Pancreas (tissue), 10 donors: ENCODE measurements at regions not wholly inside any gene's neighbourhood (a gene's known extent, or its start where the extent isn't known, plus 50 kb on each side); places are given as distances from the start of the nearest gene placed in this dataset.

ENCODE experiments used
- ATAC-seq, 4 donors: fragments of 200-7000 bp; cut with Tn5 transposase; one replicate each; pipeline versions ENCODE4 v1.8.0 to v1.9.1; 2020; ENCODE audit warnings: mild to moderate bottlenecking in 4 of 4, moderate library complexity in 4 of 4
- DNase-seq, 6 donors: peaks; one replicate each; pipeline ENCODE4 v3.0.0-alpha.2; 2020
- FAIRE-seq: peaks from 2 replicates; lab custom pipeline; 2012; peaks lifted over from hg19 to GRCh38; lab: Jason Lieb, UNC
- H3K27ac ChIP-seq, 4 donors: fragments of 200-600 bp; sonication (generic); 1 replicate in 3 of 4; 2 replicates in 1 of 4; pipeline versions ENCODE4 v1.5.0 to v1.8.0; 2020
- H3K27me3 ChIP-seq, 4 donors: fragments of 200-600 bp; one replicate each; pipeline ENCODE4 v1.8.0; 2021
- H3K36me3 ChIP-seq, 3 donors: fragments of 200-600 bp; sonication (generic) in 1 of 3; one replicate each; pipeline versions ENCODE4 v1.5.0 to v1.8.0; 2020 to 2021
- H3K4me1 ChIP-seq, 3 donors: fragments of 200-600 bp; one replicate each; pipeline ENCODE4 v1.8.0; 2021
- H3K4me3 ChIP-seq, 4 donors: fragments of 200-600 bp; sonication (generic) in 2 of 4; one replicate each; pipeline versions ENCODE4 v1.5.0 to v1.8.0; 2020 to 2021
- H3K9me3 ChIP-seq, 4 donors: fragments of 200-600 bp; one replicate each; pipeline ENCODE4 v1.8.0; 2021
- WGBS, 2 donors: extraction: QIAGEN DNeasy Blood & Tissue Kit; methylation state at CpG; one replicate each; pipeline ENCODE4 v1.1.7; 2013; 5-methylcytosine and 5-hydroxymethylcytosine counted together
- intact Hi-C, 3 donors: fragments of 100-400 bp; cut with DNase I; formaldehyde crosslinking; loops; one replicate each; pipeline versions ENCODE4 v1.11.1 to v1.14.2; 2022
- TF ChIP-seq, protein P1 (sequence below), 4 donors: fragments of 200-600 bp; sonication (generic) in 3 of 4; IDR thresholded peaks; one replicate each; pipeline versions ENCODE4 v1.5.0 to v1.8.0; 2021; ENCODE audit warnings: antibody characterized with exemption in 4 of 4
- donor health status: healthy with polysubstance abuse.
- donor health status: DM: no; HTN: no; CAD: no; lungs with moderate emphysema.
- donor health status: DM: no; HTN: no; CAD: no.
- donor health status: control.
- donor health status: control.
- donor health status: Bipolar disorder and iron deficiency.
- donor health status: DM: yes; HTN: yes; CAD: no.
- donor health status: DM: no; HTN: no; CAD: no.
- donor health status: DM: no; HTN: no; CAD: no.
- donor health status: DM: yes; HTN: yes; CAD: no.

DNA sequence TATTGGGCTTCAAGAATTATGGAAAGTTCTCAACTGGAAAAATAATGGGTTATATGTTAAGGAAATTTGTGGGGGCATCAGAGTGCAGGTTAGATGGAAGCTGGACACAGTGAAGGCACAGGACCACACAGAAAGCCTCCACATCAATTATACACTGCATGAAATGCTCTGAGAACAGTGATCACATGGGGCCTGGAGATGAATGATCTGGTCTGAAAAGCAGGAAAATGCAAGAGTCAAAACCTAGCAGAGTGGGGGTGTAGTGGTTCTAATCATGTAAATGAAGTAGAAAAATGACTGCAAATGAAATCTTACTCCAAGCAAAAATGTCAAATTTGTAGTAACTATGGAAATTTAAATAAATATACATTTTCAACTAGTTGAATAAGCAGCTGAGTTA is 123.6 kb downstream of the TUSC7 start:
- H3K36me3 ChIP-seq: no peaks in the 10 kb centered on the region
- H3K9me3 ChIP-seq: no peaks in the 10 kb centered on the region
- H3K4me1 ChIP-seq: peaks cover 0 to 3% (median 0%) of the 10 kb centered on the region in 3 donors
- TF ChIP-seq, protein P1, sequence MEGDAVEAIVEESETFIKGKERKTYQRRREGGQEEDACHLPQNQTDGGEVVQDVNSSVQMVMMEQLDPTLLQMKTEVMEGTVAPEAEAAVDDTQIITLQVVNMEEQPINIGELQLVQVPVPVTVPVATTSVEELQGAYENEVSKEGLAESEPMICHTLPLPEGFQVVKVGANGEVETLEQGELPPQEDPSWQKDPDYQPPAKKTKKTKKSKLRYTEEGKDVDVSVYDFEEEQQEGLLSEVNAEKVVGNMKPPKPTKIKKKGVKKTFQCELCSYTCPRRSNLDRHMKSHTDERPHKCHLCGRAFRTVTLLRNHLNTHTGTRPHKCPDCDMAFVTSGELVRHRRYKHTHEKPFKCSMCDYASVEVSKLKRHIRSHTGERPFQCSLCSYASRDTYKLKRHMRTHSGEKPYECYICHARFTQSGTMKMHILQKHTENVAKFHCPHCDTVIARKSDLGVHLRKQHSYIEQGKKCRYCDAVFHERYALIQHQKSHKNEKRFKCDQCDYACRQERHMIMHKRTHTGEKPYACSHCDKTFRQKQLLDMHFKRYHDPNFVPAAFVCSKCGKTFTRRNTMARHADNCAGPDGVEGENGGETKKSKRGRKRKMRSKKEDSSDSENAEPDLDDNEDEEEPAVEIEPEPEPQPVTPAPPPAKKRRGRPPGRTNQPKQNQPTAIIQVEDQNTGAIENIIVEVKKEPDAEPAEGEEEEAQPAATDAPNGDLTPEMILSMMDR (IDR thresholded peaks at IDR 0.05): no peak
- intact Hi-C loops: no loop called here
- H3K4me3 ChIP-seq: no peak overlapping the region
- FAIRE-seq (no peak), DNase-seq (no peak), ATAC-seq (no peak)
- no peak overlapping the region for H3K27ac ChIP-seq
- no peaks in the 10 kb centered on the region for H3K27me3 ChIP-seq

DNA sequence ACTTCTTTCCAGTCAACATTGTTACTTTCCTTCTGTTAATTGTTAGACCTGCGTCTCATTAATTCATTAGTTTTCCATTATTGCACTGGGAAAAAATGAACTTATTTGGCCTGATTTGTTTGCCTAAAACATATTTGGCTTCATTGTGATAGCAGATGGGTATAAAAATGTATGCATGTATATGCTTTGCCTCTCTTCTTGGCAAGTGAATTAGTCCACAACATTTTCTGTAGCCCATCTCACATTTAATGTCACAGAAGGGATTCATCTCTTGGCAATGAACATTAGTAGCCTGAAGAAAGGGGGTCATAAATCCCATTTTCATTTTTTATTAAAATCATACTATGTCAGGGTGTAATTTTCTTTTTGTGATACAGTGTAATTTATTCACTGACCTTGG is 125.2 kb downstream of the TUSC7 start:
- no peaks in the 10 kb centered on the region for H3K36me3 ChIP-seq
- intact Hi-C loops: no loop called here
- peaks cover 0 to 3% (median 0%) of the 10 kb centered on the region in 3 donors for H3K4me1 ChIP-seq
- DNase-seq: no peak
- no peaks in the 10 kb centered on the region for H3K27me3 ChIP-seq
- no peak overlapping the region for H3K27ac ChIP-seq
- H3K4me3 ChIP-seq: no peak overlapping the region
- FAIRE-seq: no peak
- 91 to 92% methylated on average over 1 of the region's 1 CpG for WGBS, 2 donors
- H3K9me3 ChIP-seq: no peaks in the 10 kb centered on the region
- TF ChIP-seq, protein P1 (IDR thresholded peaks at IDR 0.05): no peak
- no peak for ATAC-seq

DNA sequence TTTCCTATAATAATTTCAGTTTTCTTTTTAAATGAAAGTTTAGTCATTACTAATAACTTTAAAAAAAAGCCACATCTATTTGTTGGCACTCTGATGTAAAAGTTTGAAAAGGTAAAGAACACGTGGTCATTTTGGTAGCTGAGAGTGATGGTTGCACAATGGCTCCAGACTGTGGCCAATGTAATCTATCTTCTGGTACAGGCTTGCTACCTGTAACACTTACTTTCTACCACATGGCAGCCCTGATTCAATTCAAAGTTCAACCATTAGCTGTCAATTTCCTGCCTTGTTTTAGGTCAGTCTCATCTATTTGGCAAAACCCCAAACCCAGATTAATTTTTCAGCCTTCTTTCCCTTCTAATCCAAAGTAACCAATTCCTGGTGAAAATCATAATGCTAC is 126.1 kb downstream of the TUSC7 start:
- no peak for ATAC-seq
- 37 to 56% methylated on average over 1 of the region's 1 CpG for WGBS, 2 donors
- Histone ChIP-seq H3K27me3 (no peaks in the 10 kb centered on the region), H3K27ac (no peak overlapping the region), H3K4me3 (no peak overlapping the region), H3K9me3 (no peaks in the 10 kb centered on the region), H3K36me3 (no peaks in the 10 kb centered on the region), H3K4me1 (peaks cover 0 to 3% (median 0%) of the 10 kb centered on the region in 3 donors)
- no peak for FAIRE-seq
- no peak for DNase-seq
- TF ChIP-seq, protein P1 (IDR thresholded peaks at IDR 0.05): no peak
- intact Hi-C loops: no loop called here

DNA sequence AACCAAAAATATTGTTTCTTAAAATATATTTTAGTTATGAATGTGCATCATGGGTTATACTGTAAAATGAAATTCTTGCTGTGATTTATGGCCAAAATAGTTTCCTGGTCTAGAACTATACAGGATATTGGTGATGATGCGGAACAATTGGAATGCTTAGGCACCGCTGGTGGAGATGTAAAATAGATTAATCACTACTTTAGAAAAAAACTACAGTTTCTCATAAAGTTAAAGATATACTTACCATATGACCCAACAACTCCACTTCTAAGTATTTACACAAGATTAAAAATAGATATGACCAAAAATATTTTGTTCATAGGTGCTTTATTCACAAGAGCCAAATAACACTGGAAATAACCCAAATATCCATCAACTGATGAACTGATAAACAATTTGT is 126.7 kb downstream of the TUSC7 start:
- H3K36me3 ChIP-seq: no peaks in the 10 kb centered on the region
- H3K4me3 ChIP-seq: no peak overlapping the region
- FAIRE-seq: no peak
- WGBS, 2 donors: 50 to 62% methylated on average over 2 of the region's 2 CpGs
- H3K27ac ChIP-seq: no peak overlapping the region
- DNase-seq: no peak
- H3K27me3 ChIP-seq: no peaks in the 10 kb centered on the region
- TF ChIP-seq, protein P1 (IDR thresholded peaks at IDR 0.05): no peak
- intact Hi-C loops: no loop called here
- peaks cover 0 to 3% (median 0%) of the 10 kb centered on the region in 3 donors for H3K4me1 ChIP-seq
- no peak for ATAC-seq
- no peaks in the 10 kb centered on the region for H3K9me3 ChIP-seq

DNA sequence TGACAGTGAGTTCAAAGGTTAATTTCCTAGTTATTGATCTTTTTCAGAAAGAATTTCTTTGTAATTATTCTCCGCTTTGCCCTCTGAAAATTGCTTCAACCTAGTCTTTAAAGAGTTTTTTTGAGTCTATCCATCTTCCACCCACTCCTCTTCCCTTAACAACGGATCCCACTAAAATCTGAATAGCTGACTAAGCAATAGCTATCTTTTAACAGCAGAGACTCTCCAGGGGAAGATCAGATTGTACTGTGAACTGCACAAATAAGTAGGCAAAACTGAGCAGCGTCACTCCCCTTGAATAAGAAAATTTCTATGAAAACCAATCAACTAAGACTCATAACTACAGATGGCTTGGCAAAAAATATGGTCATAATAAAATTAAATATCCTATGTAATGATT is 127.9 kb downstream of the TUSC7 start:
- FAIRE-seq (no peak), DNase-seq (no peak), ATAC-seq (no peak)
- Histone ChIP-seq H3K36me3 (no peaks in the 10 kb centered on the region), H3K27me3 (peaks cover 0 to 2% (median 0%) of the 10 kb centered on the region in 4 donors), H3K9me3 (no peaks in the 10 kb centered on the region), H3K4me3 (no peak overlapping the region), H3K27ac (no peak overlapping the region), H3K4me1 (peaks cover 0 to 3% (median 0%) of the 10 kb centered on the region in 3 donors)
- 46 to 59% methylated on average over 3 of the region's 3 CpGs for WGBS, 2 donors
- TF ChIP-seq, protein P1 (IDR thresholded peaks at IDR 0.05): no peak
- intact Hi-C loops: no loop called here
